ENCODE measurements at regions not wholly inside any gene's neighbourhood (a gene's known extent, or its start where the extent isn't known, plus 50 kb on each side); places are given as distances from the start of the nearest gene placed in this dataset.

DNA sequence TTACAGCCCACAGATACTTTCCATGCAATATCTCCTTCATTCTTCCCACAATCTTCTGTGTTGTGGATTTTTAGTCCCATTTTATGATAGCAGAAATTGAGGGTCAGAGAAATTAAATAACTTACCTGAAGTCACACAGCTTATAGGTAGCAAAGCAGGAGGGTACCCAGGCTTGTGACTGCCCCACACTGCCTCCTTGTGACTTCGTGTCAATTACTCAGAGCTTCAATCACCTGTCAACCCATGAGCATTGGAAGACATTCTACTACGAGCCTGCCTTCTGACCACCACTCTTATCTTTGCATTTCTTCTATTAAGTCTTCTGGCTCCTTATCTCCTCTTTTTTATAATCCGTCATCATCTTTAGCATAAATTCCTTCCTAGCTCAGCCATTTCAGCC is 71.6 kb upstream of the NRSN1 start:
- FAIRE-seq: peak; percentile 60
- CTCF ChIA-PET (ENCODE audit: low intra/inter-chr PET ratio, low total read pairs): no interaction called here

More for the DNA sequence above, 71.6 kb upstream of the NRSN1 start:
- Histone ChIP-seq H4K20me1 (ENCODE audit: insufficient read depth, low read length) (no peaks in the 10 kb centered on the region), H3K79me2 (ENCODE audit: insufficient read depth, low read length) (no peaks in the 10 kb centered on the region), H2AFZ (ENCODE audit: low read length) (no peak overlapping the region), H3K27me3 (ENCODE audit: control insufficient read depth in 1 of 2, insufficient read depth in 2 of 2, low read length in 2 of 2) (no peaks in the 10 kb centered on the region), H3K36me3 (replicated peaks in 1 of 2; ENCODE audit: control insufficient read depth in 1 of 2, insufficient read depth in 2 of 2, low read length in 2 of 2) (no peaks in the 10 kb centered on the region), H3K4me3 (replicated peaks in 1 of 3; ENCODE audit: insufficient read depth in 1 of 3, low read depth in 2 of 3, low read length in 3 of 3) (no peak overlapping the region), H3K9ac (ENCODE audit: insufficient read depth, low read depth, low read length) (no peak overlapping the region), H3K4me2 (ENCODE audit: low read depth, low read length) (no peak overlapping the region), H3K27ac (ENCODE audit: extremely low read length, insufficient read depth, low read length) (no peak overlapping the region), H3K4me1 (ENCODE audit: insufficient read depth, low read length) (no peaks in the 10 kb centered on the region; the same call in 1 of the 2 replicates), H3K9me3 (ENCODE audit: low read length) (no peaks in the 10 kb centered on the region)
- DNase-seq (ENCODE audit: low spot score) (no peak), ATAC-seq (peak; percentile 47; the same call in 1 of the 3 replicates)
- WGBS (ENCODE audit: low lambda C conversion rate): 19% methylated on average over 3 of the region's 3 CpGs
- no peak for TF ChIP-seq ZNF572 (CRISPR knock-in tag; IDR thresholded peaks at IDR 0.05)
- TF ChIP-seq, protein P1, sequence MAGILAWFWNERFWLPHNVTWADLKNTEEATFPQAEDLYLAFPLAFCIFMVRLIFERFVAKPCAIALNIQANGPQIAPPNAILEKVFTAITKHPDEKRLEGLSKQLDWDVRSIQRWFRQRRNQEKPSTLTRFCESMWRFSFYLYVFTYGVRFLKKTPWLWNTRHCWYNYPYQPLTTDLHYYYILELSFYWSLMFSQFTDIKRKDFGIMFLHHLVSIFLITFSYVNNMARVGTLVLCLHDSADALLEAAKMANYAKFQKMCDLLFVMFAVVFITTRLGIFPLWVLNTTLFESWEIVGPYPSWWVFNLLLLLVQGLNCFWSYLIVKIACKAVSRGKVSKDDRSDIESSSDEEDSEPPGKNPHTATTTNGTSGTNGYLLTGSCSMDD (CRISPR knock-in tag; IDR thresholded peaks at IDR 0.05): no peak
- peak; percentile 38 for TF ChIP-seq STAG1 (CRISPR knock-in tag; IDR thresholded peaks at IDR 0.05)
- no peak for TF ChIP-seq ZNF460 (CRISPR knock-in tag; IDR thresholded peaks at IDR 0.05; ENCODE audit: borderline replicate concordance)
- TF ChIP-seq ATF7 (IDR thresholded peaks at IDR 0.05): no peak
- TF ChIP-seq ATF7 (CRISPR knock-in tag; IDR thresholded peaks at IDR 0.05): no peak
- TF ChIP-seq ZNF614 (CRISPR knock-in tag; IDR thresholded peaks at IDR 0.05; ENCODE audit: borderline replicate concordance): no peak
- TF ChIP-seq, protein P2, sequence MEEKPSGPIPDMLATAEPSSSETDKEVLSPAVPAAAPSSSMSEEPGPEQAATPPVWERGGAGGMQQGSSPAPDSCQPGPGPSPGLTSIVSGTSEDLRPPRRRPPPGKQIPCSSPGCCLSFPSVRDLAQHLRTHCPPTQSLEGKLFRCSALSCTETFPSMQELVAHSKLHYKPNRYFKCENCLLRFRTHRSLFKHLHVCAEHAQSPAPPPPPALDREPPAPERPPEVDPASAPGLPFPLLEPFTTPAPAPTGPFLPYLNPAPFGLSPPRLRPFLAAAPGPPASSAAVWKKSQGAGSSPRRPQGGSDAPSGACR (CRISPR knock-in tag; IDR thresholded peaks at IDR 0.05): no peak
- no peak for TF ChIP-seq CCDC6 (CRISPR knock-in tag; IDR thresholded peaks at IDR 0.05)
- TF ChIP-seq, protein P3, sequence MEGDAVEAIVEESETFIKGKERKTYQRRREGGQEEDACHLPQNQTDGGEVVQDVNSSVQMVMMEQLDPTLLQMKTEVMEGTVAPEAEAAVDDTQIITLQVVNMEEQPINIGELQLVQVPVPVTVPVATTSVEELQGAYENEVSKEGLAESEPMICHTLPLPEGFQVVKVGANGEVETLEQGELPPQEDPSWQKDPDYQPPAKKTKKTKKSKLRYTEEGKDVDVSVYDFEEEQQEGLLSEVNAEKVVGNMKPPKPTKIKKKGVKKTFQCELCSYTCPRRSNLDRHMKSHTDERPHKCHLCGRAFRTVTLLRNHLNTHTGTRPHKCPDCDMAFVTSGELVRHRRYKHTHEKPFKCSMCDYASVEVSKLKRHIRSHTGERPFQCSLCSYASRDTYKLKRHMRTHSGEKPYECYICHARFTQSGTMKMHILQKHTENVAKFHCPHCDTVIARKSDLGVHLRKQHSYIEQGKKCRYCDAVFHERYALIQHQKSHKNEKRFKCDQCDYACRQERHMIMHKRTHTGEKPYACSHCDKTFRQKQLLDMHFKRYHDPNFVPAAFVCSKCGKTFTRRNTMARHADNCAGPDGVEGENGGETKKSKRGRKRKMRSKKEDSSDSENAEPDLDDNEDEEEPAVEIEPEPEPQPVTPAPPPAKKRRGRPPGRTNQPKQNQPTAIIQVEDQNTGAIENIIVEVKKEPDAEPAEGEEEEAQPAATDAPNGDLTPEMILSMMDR (CRISPR knock-in tag; IDR thresholded peaks at IDR 0.05): peak; percentile 49
- no TSS peak for BruUV-seq (replicated peaks)
- intact Hi-C loops (cut with micrococcal nuclease; ENCODE audit: unreplicated experiment) (no loop called here), in situ Hi-C loops (cut with HindIII; ENCODE audit: extremely low pct_ligation_motif_present, low pct_unique_long_range_greater_than_20kb) (no loop called here)
- POLR2A ChIA-PET: no interaction called here

Data from HepG2 (cell line).